Esophagus squamous epithelium (tissue), 5 donors: ENCODE measurements at regions not wholly inside any gene's neighbourhood (a gene's known extent, or its start where the extent isn't known, plus 50 kb on each side); places are given as distances from the start of the nearest gene placed in this dataset.
"Not testable (repeated sequence)": the region's sequence is repeated elsewhere in the genome, so short reads cannot be mapped to it uniquely, and the experiment has no call there.

Source experiments
- DNase-seq: peaks from one replicate; lab custom pipeline; 2025; lab: John Stamatoyannopoulos, UW
- H3K27ac ChIP-seq, 4 donors: fragments of 200-600 bp; sonication (generic); one replicate each; pipeline ENCODE4 v1.5.1; 2016 to 2019; ENCODE audit warnings: mild to moderate bottlenecking in 1 of 4
- H3K27me3 ChIP-seq, 4 donors: fragments of 200-600 bp; sonication (generic); 1 replicate in 3 of 4; 2 replicates in 1 of 4; pipeline versions ENCODE4 v1.5.1 to v1.6.0; 2017 to 2021; ENCODE audit warnings: antibody characterized with exemption in 1 of 4
- H3K36me3 ChIP-seq, 3 donors: fragments of 200-600 bp; sonication (generic); one replicate each; pipeline ENCODE4 v1.5.1; 2016 to 2019
- H3K4me1 ChIP-seq, 3 donors: fragments of 200-600 bp; sonication (generic); one replicate each; pipeline ENCODE4 v1.5.1; 2017 to 2019
- H3K4me3 ChIP-seq, 4 donors: fragments of 200-600 bp; sonication (generic); 1 replicate in 3 of 4; 2 replicates in 1 of 4; pipeline ENCODE4 v1.5.1; 2016 to 2019; ENCODE audit warnings: mild to moderate bottlenecking in 2 of 4, moderate library complexity in 1 of 4
- H3K9me3 ChIP-seq, 3 donors: fragments of 200-600 bp; sonication (generic); one replicate each; pipeline ENCODE4 v1.5.1; 2016 to 2019
- WGBS, 2 donors: methylation state at CpG; one replicate each; pipeline ENCODE4 v1.1.5; 2018; 5-methylcytosine and 5-hydroxymethylcytosine counted together
- intact Hi-C: fragments of 100-400 bp; cut with DNase I; formaldehyde crosslinking; loops from one replicate; pipeline ENCODE4 v1.15.0; 2022
- donor health status: DM: yes; HTN: yes; CAD: no.

GRCh38 chr21:5079361-5079760, 5442.0 kb upstream of the TPTE start:
- intact Hi-C loops, H3K27me3 ChIP-seq, H3K36me3 ChIP-seq, H3K9me3 ChIP-seq, H3K27ac ChIP-seq, H3K4me3 ChIP-seq, H3K4me1 ChIP-seq, DNase-seq: not testable (repeated sequence)
- WGBS, 2 donors = no CpG with 5 or more reads among the region's 8 CpGs

DNA sequence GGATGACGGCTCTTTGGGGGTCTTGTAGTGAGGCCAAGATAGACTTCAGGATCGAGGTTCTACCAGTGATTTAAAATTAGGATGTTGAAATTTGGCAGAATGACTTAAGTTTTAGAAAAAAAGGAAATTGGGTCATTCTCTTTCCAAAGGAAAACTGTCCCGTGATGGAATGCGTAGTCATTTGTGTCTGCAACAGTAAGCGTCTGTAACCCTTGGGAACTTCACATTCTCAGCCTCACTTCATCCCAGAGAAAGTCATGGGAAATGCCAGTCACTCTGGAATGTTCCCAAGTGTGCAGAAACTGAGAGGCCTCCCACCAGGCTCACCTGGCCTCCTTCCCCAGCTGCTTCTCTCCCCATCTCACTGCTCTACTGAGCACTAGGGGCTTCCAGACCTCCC, 5441.4 kb upstream of the TPTE start:
- H3K4me1 ChIP-seq, H3K9me3 ChIP-seq, H3K4me3 ChIP-seq, H3K27me3 ChIP-seq, intact Hi-C loops, H3K36me3 ChIP-seq, DNase-seq, H3K27ac ChIP-seq: not testable (repeated sequence)
- no CpG with 5 or more reads among the region's 5 CpGs for WGBS, 2 donors

DNA sequence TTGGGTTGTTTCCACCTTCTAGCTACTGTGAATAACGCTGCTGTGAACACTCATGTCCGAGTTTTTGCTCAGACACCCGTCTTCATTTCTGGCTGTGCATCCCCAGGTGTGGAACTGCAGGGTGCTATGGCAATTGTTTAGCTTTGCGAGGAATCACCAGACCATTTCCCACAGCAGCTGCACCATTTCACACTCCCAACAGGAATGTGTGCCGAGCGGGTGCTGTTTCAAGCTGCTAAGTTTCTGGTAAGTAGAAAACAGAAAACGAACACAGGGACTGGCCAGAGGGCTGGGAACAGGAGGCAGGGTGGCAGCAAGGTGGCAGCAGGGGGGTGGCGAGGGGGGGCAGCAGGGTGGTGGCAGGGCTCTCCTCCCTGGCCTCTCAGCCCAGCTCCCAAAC, 5437.1 kb upstream of the TPTE start:
- H3K27me3 ChIP-seq, H3K4me1 ChIP-seq, H3K4me3 ChIP-seq, H3K27ac ChIP-seq, intact Hi-C loops, H3K9me3 ChIP-seq, DNase-seq, H3K36me3 ChIP-seq: not testable (repeated sequence)
- WGBS, 2 donors = no CpG with 5 or more reads among the region's 8 CpGs

GRCh38 chr21:5085456-5085855, 5435.9 kb upstream of the TPTE start:
- no CpG with 5 or more reads among the region's 13 CpGs for WGBS, 2 donors
- H3K27ac ChIP-seq, intact Hi-C loops, H3K4me1 ChIP-seq, H3K9me3 ChIP-seq, H3K36me3 ChIP-seq, H3K4me3 ChIP-seq, DNase-seq, H3K27me3 ChIP-seq: not testable (repeated sequence)

DNA sequence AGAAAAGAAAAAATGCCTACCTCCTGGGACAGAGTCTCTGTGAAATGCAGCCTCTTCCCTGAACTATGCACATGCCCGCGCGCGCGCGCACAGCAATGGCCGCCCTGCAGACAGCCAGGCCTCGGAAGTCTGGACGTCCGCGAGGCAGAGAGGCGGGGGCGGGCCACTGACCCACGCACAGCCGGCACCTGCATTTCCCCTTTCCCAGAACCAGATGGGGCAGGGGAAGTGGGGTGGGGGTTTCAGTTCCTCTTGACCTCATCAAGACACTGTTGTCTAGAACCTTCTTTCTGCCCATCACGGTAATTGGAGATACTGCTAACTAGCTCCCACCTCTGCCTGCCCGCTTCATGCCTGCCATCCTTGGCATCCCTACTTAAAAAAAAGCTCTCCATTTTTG, 5435.0 kb upstream of the TPTE start:
- H3K27ac ChIP-seq, H3K9me3 ChIP-seq, DNase-seq, H3K4me1 ChIP-seq, H3K4me3 ChIP-seq, intact Hi-C loops, H3K27me3 ChIP-seq, H3K36me3 ChIP-seq: not testable (repeated sequence)
- WGBS, 2 donors = no CpG with 5 or more reads among the region's 17 CpGs

DNA sequence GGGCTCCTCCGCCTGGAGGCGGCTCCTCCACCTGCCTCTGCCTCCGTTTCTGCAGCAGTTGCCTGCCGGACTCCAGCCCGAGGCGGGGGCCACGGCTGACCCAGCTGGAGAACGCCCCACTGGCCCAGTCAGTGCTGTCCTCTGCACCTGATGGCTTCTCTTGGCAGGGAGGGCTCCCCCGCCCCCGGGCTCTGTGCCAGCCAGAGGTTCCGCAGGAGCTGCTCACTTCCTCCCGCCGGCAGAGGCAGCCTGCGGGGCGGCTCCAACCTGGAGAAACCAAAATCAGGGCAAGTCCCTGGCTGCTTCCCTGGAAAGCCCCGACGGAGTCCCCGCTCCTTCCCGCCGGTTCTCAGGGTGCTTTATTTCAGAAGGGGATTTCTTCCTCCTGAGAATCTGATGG, 5432.6 kb upstream of the TPTE start:
- intact Hi-C loops, H3K36me3 ChIP-seq, DNase-seq, H3K4me3 ChIP-seq, H3K4me1 ChIP-seq, H3K9me3 ChIP-seq, H3K27me3 ChIP-seq, H3K27ac ChIP-seq: not testable (repeated sequence)
- WGBS, 2 donors = no CpG with 5 or more reads among the region's 20 CpGs

GRCh38 chr21:5089399-5090089, 5431.8 kb upstream of the TPTE start:
- DNase-seq, H3K4me3 ChIP-seq, intact Hi-C loops, H3K27me3 ChIP-seq, H3K9me3 ChIP-seq, H3K4me1 ChIP-seq, H3K36me3 ChIP-seq, H3K27ac ChIP-seq: not testable (repeated sequence)
- WGBS, 2 donors = no CpG with 5 or more reads among the region's 15 CpGs

DNA sequence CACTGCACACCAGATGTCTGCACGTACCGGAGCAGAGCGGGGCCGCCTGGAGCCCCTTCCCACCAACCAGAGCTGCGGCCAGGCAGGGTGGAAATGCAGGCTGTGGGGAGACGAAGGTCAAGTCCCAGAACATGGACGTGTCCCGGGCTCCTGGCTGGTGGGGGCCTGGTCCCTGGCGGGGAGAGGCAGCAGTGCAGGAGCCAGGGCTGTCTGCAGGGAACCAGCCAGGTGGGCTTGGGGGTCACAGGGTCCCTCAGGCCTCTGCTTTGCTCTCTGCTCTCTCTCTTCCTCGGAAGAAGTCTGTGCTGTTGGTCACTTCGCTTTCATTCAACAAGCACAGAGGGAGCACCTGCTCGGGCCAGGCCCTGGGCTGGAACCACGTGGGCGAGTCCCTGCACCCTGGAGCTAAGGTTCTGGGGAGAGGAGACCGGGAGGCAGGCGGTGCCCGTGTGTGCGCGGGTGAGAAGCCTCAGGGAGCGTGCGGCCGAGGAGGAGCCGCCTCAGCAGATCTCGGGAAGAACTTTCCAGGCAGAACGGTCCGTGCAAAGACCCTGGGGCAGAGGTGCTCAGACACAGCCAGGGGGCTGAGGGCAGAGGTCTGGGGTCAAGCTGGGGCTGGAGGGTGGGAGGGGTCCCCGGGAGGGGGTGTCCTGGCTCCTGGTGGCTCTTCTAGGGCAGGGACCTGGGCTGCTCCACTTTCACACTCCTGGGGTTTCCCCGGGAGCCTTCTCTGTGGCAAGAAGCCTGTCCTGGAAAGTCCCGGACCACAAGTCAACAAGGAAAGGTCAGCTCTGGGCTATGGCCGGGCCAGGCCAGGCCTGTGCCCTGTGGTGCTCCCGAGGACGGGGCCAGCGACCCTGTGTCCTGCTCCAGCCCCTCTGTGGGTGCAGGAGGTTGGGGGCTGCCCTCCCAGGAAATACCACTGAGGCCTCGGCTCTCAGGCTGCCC, 5431.0 kb upstream of the TPTE start:
- WGBS, 2 donors = no CpG with 5 or more reads among the region's 34 CpGs
- DNase-seq, intact Hi-C loops: not testable (repeated sequence)

DNA sequence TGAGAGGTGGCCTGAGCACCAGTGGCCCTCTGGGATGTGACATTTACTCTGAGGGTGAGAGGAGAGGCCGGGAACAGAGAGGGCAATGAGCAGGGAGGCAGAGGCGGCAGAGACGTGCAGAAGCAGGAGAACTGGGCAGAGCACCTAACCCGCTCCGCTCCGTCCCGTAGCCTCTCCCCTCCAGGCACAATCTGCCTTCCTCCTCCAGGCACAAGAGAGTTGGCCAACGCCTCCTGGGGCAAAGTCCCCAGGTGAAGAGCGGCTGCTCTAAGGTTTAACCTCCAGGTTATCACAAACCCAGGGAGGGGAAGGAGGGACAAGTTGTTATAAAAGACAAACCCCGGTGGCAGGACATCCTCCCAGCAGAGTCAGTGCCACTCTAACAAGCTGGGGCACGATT, 5430.1 kb upstream of the TPTE start:
- WGBS, 2 donors = no CpG with 5 or more reads among the region's 11 CpGs
- intact Hi-C loops, H3K9me3 ChIP-seq, H3K4me1 ChIP-seq, H3K27me3 ChIP-seq, H3K36me3 ChIP-seq, DNase-seq, H3K4me3 ChIP-seq, H3K27ac ChIP-seq: not testable (repeated sequence)

More for the DNA sequence above, 5431.0 kb upstream of the TPTE start:
- not testable (repeated sequence) for H3K27me3 ChIP-seq, H3K9me3 ChIP-seq, H3K27ac ChIP-seq, H3K4me1 ChIP-seq, H3K36me3 ChIP-seq, H3K4me3 ChIP-seq

- intact Hi-C loops, H3K27ac ChIP-seq, H3K9me3 ChIP-seq, H3K36me3 ChIP-seq, H3K4me3 ChIP-seq, H3K4me1 ChIP-seq, H3K27me3 ChIP-seq, DNase-seq: not testable (repeated sequence)
- no CpG with 5 or more reads among the region's 15 CpGs for WGBS, 2 donors
These were observed 5425.8 kb upstream of the TPTE start for GRCh38 chr21:5095628-5096027.

DNA sequence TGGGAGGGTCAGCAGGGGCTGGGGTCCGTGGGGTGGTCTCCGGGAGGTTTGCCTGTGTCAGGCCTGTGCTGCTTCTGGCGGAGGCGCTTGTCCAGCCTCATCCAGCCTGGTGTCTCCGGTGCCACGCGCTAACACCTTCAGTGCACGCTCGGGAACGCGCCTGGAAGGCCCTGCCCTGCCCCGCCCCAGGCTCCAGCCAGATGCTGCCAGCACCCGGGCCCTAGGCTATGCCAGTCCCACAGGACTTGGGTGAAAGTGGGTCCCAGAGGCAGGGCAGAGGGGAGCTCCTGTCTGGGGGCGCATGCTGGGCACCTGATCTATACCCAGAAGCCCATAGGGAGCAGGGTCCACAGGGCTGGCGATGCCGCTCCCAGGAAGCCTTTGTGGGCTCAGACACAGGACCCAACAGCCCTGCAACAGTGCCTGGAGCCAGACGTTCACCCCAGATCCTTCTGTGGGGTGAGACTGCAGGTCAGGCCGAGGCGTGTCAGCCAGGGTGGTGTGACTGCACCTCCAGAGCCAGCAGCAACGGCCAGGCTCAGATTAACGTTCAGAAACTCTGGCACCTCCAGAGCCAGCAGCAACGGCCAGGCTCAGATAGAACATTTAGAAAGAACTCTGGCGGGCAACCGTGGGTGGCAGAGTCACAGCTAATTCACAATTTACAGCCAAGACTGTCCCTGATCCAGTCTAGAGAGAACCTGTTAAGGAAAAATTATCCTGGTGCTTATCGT, 5423.2 kb upstream of the TPTE start:
- H3K27me3 ChIP-seq, intact Hi-C loops, DNase-seq, H3K36me3 ChIP-seq, H3K4me1 ChIP-seq, H3K9me3 ChIP-seq, H3K4me3 ChIP-seq, H3K27ac ChIP-seq: not testable (repeated sequence)
- WGBS, 2 donors = no CpG with 5 or more reads among the region's 25 CpGs

DNA sequence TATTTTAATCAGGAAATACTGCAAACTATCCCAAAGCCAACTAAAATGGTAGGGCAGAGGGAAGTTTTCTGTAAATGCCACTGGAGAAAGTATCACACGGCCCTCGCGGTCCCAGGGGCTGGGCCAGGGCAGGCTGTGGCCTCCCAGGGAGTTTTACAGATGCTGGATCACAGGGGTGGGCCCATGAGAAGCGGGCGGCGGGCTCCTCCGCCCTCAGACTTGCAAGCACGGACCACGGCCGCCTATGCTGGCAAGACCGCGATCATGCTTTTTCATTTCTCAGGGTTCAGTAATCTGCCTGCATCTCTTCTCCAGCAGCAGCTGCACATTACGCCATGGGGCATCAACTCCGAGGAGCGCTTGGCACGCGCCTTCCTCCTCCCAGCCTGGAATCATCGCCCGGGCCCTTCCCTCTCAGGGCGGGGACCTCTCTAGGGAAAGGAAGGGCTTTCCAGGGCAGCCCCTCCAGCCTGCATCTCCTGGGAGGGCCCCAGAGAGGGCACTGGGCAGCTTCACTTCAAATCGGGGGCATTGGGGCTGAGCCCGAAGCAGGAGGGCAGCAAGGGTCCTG, 5420.7 kb upstream of the TPTE start:
- no CpG with 5 or more reads among the region's 22 CpGs for WGBS, 2 donors
- DNase-seq, H3K27ac ChIP-seq: not testable (repeated sequence)

More for the DNA sequence above, 5420.7 kb upstream of the TPTE start:
- H3K36me3 ChIP-seq, H3K4me1 ChIP-seq, H3K4me3 ChIP-seq, intact Hi-C loops, H3K27me3 ChIP-seq, H3K9me3 ChIP-seq: not testable (repeated sequence)
